ELF-1 (cell line): ENCODE measurements at regions not wholly inside any gene's neighbourhood (a gene's known extent, or its start where the extent isn't known, plus 50 kb on each side); places are given as distances from the start of the nearest gene placed in this dataset.
"Not testable (repeated sequence)": the region's sequence is repeated elsewhere in the genome, so short reads cannot be mapped to it uniquely, and the experiment has no call there.

ENCODE experiments used
- DNase-seq: peaks from one replicate; pipeline ENCODE4 v3.0.0-alpha.2; 2016; ENCODE audit warnings: low read depth, low spot score

GRCh38 chr14:105600939-105601359 lies 74.6 kb downstream of the TMEM121 start:
- no peak for DNase-seq

- no peak for DNase-seq
Measured at GRCh38 chr14:105601360-105602242, 75.2 kb downstream of the TMEM121 start.

- DNase-seq: no peak
Measured at GRCh38 chr14:105602243-105602750, 75.9 kb downstream of the TMEM121 start.

- peak; percentile 89 for DNase-seq
Measured at GRCh38 chr14:105602799-105603793, 76.7 kb downstream of the TMEM121 start.

GRCh38 chr14:105604531-105605463 lies 78.4 kb downstream of the TMEM121 start:
- not testable (repeated sequence) for DNase-seq

- no peak for DNase-seq
Measured at GRCh38 chr14:105605464-105606304, 79.3 kb downstream of the TMEM121 start.

GRCh38 chr14:105606305-105606975 lies 80.1 kb downstream of the TMEM121 start:
- DNase-seq: not testable (repeated sequence)

- DNase-seq: not testable (repeated sequence)
Measured at GRCh38 chr14:105607025-105607424, 80.6 kb downstream of the TMEM121 start.

GRCh38 chr14:105614987-105615386 lies 88.6 kb downstream of the TMEM121 start:
- not testable (repeated sequence) for DNase-seq

GRCh38 chr14:105615986-105616801 lies 89.8 kb downstream of the TMEM121 start:
- DNase-seq: not testable (repeated sequence)

- no peak for DNase-seq
Measured at GRCh38 chr14:105616802-105617192, 90.4 kb downstream of the TMEM121 start.

- no peak for DNase-seq
Measured at GRCh38 chr14:105617201-105617777, 90.9 kb downstream of the TMEM121 start.

GRCh38 chr14:105617805-105618204 lies 91.4 kb downstream of the TMEM121 start:
- DNase-seq: not testable (repeated sequence)

GRCh38 chr14:105619324-105619723 lies 92.9 kb downstream of the TMEM121 start:
- DNase-seq: not testable (repeated sequence)

- not testable (repeated sequence) for DNase-seq
Measured at GRCh38 chr14:105620178-105620864, 93.9 kb downstream of the TMEM121 start.

GRCh38 chr14:105620865-105621471 lies 94.6 kb downstream of the TMEM121 start:
- not testable (repeated sequence) for DNase-seq
